ENCODE measurements at regions not wholly inside any gene's neighbourhood (a gene's known extent, or its start where the extent isn't known, plus 50 kb on each side); places are given as distances from the start of the nearest gene placed in this dataset.

- TF ChIP-seq FOXM1 (IDR thresholded peaks at IDR 0.05; ENCODE audit: borderline replicate concordance, low read depth) (no peak), EP300 (IDR thresholded peaks at IDR 0.05; ENCODE audit: borderline replicate concordance) (no peak), EGR1 (IDR thresholded peaks at IDR 0.05) (no peak), CREB1 (IDR thresholded peaks at IDR 0.05; ENCODE audit: low read depth) (no peak), USF1 (IDR thresholded peaks at IDR 0.05) (no peak)
Observed at GRCh38 chr18:10279905-10280644, 174.4 kb upstream of the APCDD1 start.

Data from Ishikawa (cell line).